ENCODE measurements at regions not wholly inside any gene's neighbourhood (a gene's known extent, or its start where the extent isn't known, plus 50 kb on each side); places are given as distances from the start of the nearest gene placed in this dataset.

- no peak overlapping the region for H3K4me3 ChIP-seq (ENCODE audit: control insufficient read depth, low read depth, low read length)
- DNase-seq (ENCODE audit: low read depth) = no peak
- no peak for TF ChIP-seq CTCF (IDR thresholded peaks at IDR 0.05; ENCODE audit: control insufficient read depth, insufficient read depth, low read depth, low read length, missing control alignments)
These were observed 133.6 kb downstream of the UBE2E3 start for GRCh38 chr2:181114021-181114420.

DNA sequence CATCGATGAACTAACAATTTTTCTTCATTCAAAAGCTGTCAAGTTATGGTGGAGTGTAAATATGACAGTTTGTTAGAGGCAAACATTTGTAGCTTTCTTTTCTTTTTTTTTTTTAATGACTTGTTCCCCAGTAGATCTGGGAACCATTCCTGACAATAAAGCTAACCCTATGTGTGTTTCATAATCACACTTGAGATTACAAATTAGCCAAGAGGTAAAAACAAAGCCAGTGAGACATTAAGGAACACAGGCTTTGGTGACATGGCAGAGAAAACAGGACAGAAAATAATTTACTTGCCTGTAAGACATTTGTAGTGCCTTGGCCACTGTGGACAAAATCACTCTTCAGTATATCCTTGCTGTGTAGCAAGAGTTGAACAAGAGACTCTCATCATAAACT, 135.9 kb downstream of the UBE2E3 start:
- no peak for TF ChIP-seq CTCF (IDR thresholded peaks at IDR 0.05; ENCODE audit: control insufficient read depth, insufficient read depth, low read depth, low read length, missing control alignments)
- H3K4me3 ChIP-seq (ENCODE audit: control insufficient read depth, low read depth, low read length) = no peak overlapping the region
- DNase-seq (ENCODE audit: low read depth) = no peak

DNA sequence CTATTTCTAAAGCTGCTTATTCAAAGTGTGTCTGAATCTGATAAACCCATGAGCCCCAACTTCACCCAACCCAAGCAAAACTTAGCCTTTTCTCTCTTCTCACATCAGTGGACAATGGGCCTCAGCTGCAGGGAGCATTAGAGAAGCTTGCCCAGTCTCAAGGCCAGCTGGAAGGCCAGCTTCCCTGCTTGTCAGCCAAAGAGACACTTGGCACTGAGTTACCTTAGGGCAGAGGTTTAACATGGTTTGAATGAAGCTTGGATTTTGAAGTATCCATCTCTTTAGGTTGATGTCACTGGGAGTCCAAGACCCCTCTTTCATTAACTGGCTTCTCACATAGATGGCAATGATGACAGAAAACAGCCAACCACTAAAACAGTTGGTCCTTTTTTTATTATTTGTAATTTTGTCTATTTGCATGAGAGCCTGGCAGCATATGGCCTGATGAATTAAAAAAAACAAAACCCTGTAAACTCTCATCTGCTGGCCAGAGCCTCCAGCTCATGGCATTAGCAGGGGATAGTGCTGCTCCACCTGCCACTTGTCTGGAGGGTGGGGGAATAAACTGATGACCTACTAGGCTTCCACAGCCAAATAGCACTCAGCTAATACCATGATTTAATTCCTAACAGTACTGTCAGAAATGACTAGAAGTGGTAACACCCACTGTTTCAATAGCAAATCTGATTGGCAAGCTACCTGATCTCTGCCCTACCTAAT, 137.0 kb downstream of the UBE2E3 start:
- DNase-seq (ENCODE audit: low read depth) = no peak
- no peak overlapping the region for H3K4me3 ChIP-seq (ENCODE audit: control insufficient read depth, low read depth, low read length)
- TF ChIP-seq CTCF (IDR thresholded peaks at IDR 0.05; ENCODE audit: control insufficient read depth, insufficient read depth, low read depth, low read length, missing control alignments) = no peak

- H3K4me3 ChIP-seq (ENCODE audit: control insufficient read depth, low read depth, low read length) = no peak overlapping the region
- peak; percentile 23 for DNase-seq (ENCODE audit: low read depth)
These were observed 140.2 kb downstream of the UBE2E3 start for GRCh38 chr2:181120625-181121024.

DNA sequence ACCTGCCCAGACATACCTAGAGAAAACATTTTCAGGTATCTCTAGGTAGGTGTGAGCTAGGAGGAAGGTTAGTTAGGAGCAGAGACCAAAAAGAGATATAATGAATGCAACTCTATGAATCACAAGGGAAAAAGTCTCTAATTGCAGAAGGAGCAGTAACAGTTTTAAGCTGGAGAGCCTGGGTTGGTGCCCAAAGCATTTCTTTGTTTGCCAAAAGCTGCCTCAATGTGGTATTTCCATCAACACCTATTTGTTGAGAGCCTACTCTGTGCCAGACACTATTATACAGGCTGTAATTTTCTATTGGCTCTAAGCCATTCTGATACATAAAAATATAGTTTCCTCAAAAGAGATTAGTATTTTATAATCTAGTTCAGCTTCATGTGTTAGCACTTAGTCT, 141.6 kb downstream of the UBE2E3 start:
- TF ChIP-seq CTCF (IDR thresholded peaks at IDR 0.05; ENCODE audit: control insufficient read depth, insufficient read depth, low read depth, low read length, missing control alignments) = no peak
- DNase-seq (ENCODE audit: low read depth) = no peak
- no peak overlapping the region for H3K4me3 ChIP-seq (ENCODE audit: control insufficient read depth, low read depth, low read length)

More at GRCh38 chr2:181120625-181121024, 140.2 kb downstream of the UBE2E3 start:
- no peak for TF ChIP-seq CTCF (IDR thresholded peaks at IDR 0.05; ENCODE audit: control insufficient read depth, insufficient read depth, low read depth, low read length, missing control alignments)

GRCh38 chr2:181122601-181123000, 142.2 kb downstream of the UBE2E3 start:
- no peak overlapping the region for H3K4me3 ChIP-seq (ENCODE audit: control insufficient read depth, low read depth, low read length)
- no peak for TF ChIP-seq CTCF (IDR thresholded peaks at IDR 0.05; ENCODE audit: control insufficient read depth, insufficient read depth, low read depth, low read length, missing control alignments)
- no peak for DNase-seq (ENCODE audit: low read depth)
